Ishikawa (cell line): ENCODE measurements at regions not wholly inside any gene's neighbourhood (a gene's known extent, or its start where the extent isn't known, plus 50 kb on each side); places are given as distances from the start of the nearest gene placed in this dataset.

Experiments used
- CEBPB ChIP-seq: IDR thresholded peaks from 2 replicates; pipeline ENCODE4 v1.6.1; 2012
- EGR1 ChIP-seq: IDR thresholded peaks from 2 replicates; pipeline ENCODE4 v1.6.1; 2012
- EP300 ChIP-seq: IDR thresholded peaks from 2 replicates; pipeline ENCODE4 v1.6.1; 2012; ENCODE audit warnings: borderline replicate concordance
- FOXM1 ChIP-seq: IDR thresholded peaks from 2 replicates; pipeline ENCODE4 v1.6.1; 2012; ENCODE audit warnings: low read depth, borderline replicate concordance
- MAX ChIP-seq: IDR thresholded peaks from 2 replicates; pipeline ENCODE4 v1.6.1; 2012
- NFIC ChIP-seq: IDR thresholded peaks from 2 replicates; pipeline ENCODE4 v1.6.1; 2012
- RAD21 ChIP-seq: IDR thresholded peaks from 2 replicates; pipeline ENCODE4 v1.6.1; 2012; ENCODE audit warnings: low read depth
- TAF1 ChIP-seq: IDR thresholded peaks from 2 replicates; pipeline ENCODE4 v1.6.1; 2012; ENCODE audit warnings: low read depth, mild to moderate bottlenecking
- TCF12 ChIP-seq: IDR thresholded peaks from 2 replicates; pipeline ENCODE4 v1.6.1; 2012; ENCODE audit warnings: low read depth
- TEAD4 ChIP-seq: IDR thresholded peaks from 2 replicates; pipeline ENCODE4 v1.6.1; 2012
- USF1 ChIP-seq: IDR thresholded peaks from 2 replicates; pipeline ENCODE4 v1.6.1; 2012
- YY1 ChIP-seq: IDR thresholded peaks from 2 replicates; pipeline ENCODE4 v1.6.1; 2012; ENCODE audit warnings: low read depth
- ZBTB7A ChIP-seq: IDR thresholded peaks from 2 replicates; pipeline ENCODE4 v1.6.1; 2012; ENCODE audit warnings: low read depth
- TF ChIP-seq, protein P1 (sequence below): IDR thresholded peaks from 2 replicates; pipeline ENCODE4 v1.6.1; 2012; ENCODE audit warnings: low read depth, mild to moderate bottlenecking

GRCh38 chr5:108433600-108433999 lies 51.7 kb upstream of the FBXL17 start:
- TF ChIP-seq FOXM1 (no peak), USF1 (no peak), TCF12 (no peak), TAF1 (no peak), EP300 (no peak), YY1 (no peak), ZBTB7A (no peak), MAX (no peak), TEAD4 (no peak), EGR1 (no peak), RAD21 (no peak), CEBPB (no peak), NFIC (no peak)
- TF ChIP-seq, protein P1, sequence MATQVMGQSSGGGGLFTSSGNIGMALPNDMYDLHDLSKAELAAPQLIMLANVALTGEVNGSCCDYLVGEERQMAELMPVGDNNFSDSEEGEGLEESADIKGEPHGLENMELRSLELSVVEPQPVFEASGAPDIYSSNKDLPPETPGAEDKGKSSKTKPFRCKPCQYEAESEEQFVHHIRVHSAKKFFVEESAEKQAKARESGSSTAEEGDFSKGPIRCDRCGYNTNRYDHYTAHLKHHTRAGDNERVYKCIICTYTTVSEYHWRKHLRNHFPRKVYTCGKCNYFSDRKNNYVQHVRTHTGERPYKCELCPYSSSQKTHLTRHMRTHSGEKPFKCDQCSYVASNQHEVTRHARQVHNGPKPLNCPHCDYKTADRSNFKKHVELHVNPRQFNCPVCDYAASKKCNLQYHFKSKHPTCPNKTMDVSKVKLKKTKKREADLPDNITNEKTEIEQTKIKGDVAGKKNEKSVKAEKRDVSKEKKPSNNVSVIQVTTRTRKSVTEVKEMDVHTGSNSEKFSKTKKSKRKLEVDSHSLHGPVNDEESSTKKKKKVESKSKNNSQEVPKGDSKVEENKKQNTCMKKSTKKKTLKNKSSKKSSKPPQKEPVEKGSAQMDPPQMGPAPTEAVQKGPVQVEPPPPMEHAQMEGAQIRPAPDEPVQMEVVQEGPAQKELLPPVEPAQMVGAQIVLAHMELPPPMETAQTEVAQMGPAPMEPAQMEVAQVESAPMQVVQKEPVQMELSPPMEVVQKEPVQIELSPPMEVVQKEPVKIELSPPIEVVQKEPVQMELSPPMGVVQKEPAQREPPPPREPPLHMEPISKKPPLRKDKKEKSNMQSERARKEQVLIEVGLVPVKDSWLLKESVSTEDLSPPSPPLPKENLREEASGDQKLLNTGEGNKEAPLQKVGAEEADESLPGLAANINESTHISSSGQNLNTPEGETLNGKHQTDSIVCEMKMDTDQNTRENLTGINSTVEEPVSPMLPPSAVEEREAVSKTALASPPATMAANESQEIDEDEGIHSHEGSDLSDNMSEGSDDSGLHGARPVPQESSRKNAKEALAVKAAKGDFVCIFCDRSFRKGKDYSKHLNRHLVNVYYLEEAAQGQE = no peak

DNA sequence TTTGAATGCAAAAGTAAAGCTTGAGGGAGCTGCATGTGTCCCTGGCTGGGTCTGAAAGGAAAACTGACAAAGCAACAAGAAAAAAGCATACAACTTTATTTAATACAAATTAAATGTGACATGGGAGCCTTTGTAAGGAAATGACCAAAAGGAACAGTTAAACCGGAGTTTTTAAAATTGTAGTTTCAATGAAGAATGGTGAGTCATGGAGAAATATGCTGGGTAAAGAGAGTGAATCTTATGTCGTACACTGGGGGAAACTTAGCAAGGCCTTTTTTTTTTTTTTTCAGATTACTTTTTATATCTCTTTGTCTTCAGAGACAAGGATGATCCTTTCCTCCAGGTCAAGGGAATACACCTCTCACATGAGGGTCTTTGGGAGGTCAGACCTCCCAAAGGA lies 50.1 kb upstream of the FBXL17 start:
- TF ChIP-seq ZBTB7A = no peak
- no peak for TF ChIP-seq EGR1
- TF ChIP-seq NFIC = no peak
- TF ChIP-seq TCF12 = no peak
- TF ChIP-seq, protein P1 = no peak
- TF ChIP-seq USF1 = no peak
